ENCODE measurements at regions not wholly inside any gene's neighbourhood (a gene's known extent, or its start where the extent isn't known, plus 50 kb on each side); places are given as distances from the start of the nearest gene placed in this dataset.
"Not testable (repeated sequence)": the region's sequence is repeated elsewhere in the genome, so short reads cannot be mapped to it uniquely, and the experiment has no call there.

- Histone ChIP-seq H2AFZ (ENCODE audit: control insufficient read depth, low read length) (no peak overlapping the region), H3K27me3 (ENCODE audit: control insufficient read depth, extremely low read depth, insufficient read depth, low read length) (no peaks in the 10 kb centered on the region), H3K4me3 (ENCODE audit: control insufficient read depth in 2 of 3, extremely low read depth in 1 of 3, insufficient read depth in 2 of 3, low read depth in 1 of 3, low read length in 3 of 3) (no peak overlapping the region), H4K20me1 (ENCODE audit: control insufficient read depth, extremely low read depth, insufficient read depth, low read length) (no peaks in the 10 kb centered on the region), H3K9ac (ENCODE audit: control insufficient read depth, extremely low read depth, insufficient read depth, low read length) (no peak overlapping the region), H3K36me3 (ENCODE audit: control insufficient read depth in 2 of 2, extremely low read depth in 1 of 2, insufficient read depth in 2 of 2, low read length in 2 of 2) (no peaks in the 10 kb centered on the region), H3K9me3 (ENCODE audit: control insufficient read depth, low read depth, low read length) (no peaks in the 10 kb centered on the region), H3K4me1 (ENCODE audit: control insufficient read depth, extremely low read depth, insufficient read depth, low read length) (no peaks in the 10 kb centered on the region), H3K79me2 (ENCODE audit: control insufficient read depth, insufficient read depth, low read length) (no peaks in the 10 kb centered on the region), H3K27ac (ENCODE audit: control insufficient read depth, insufficient read depth, low read length) (no peak overlapping the region), H3K4me2 (ENCODE audit: control insufficient read depth, extremely low read depth, insufficient read depth, low read depth, low read length) (no peak overlapping the region), H3K9me1 (ENCODE audit: control insufficient read depth, extremely low read depth, insufficient read depth, low read length) (no peaks in the 10 kb centered on the region)
- dilution Hi-C loops (cut with MboI; ENCODE audit: extremely low pct_ligation_motif_present, low sequenced_read_pairs) = no loop called here
- DNase-seq (ENCODE audit: low read depth, low spot score) = no peak
- FAIRE-seq = no peak
- TF ChIP-seq CTCF (optimal IDR thresholded peaks at IDR 0.05 in 1 of 3, IDR thresholded peaks at IDR 0.05 in 1 of 3, conservative IDR thresholded peaks at IDR 0.05 in 1 of 3; ENCODE audit: extremely low read depth in 1 of 3, insufficient read depth in 2 of 3, low read length in 3 of 3) (no peak), EZH2 (IDR thresholded peaks at IDR 0.05; ENCODE audit: low read length) (no peak)
These were observed 665.6 kb downstream of the EFNA5 start for GRCh38 chr5:107005161-107005560.

GRCh38 chr5:107002115-107002514 is 668.6 kb downstream of the EFNA5 start:
- Histone ChIP-seq H3K9ac (ENCODE audit: control insufficient read depth, extremely low read depth, insufficient read depth, low read length) (no peak overlapping the region), H3K4me1 (ENCODE audit: control insufficient read depth, extremely low read depth, insufficient read depth, low read length) (no peaks in the 10 kb centered on the region), H3K36me3 (ENCODE audit: control insufficient read depth in 2 of 2, extremely low read depth in 1 of 2, insufficient read depth in 2 of 2, low read length in 2 of 2) (no peaks in the 10 kb centered on the region), H3K4me2 (ENCODE audit: control insufficient read depth, extremely low read depth, insufficient read depth, low read depth, low read length) (no peak overlapping the region), H3K9me3 (ENCODE audit: control insufficient read depth, low read depth, low read length) (no peaks in the 10 kb centered on the region), H2AFZ (ENCODE audit: control insufficient read depth, low read length) (no peak overlapping the region), H3K9me1 (ENCODE audit: control insufficient read depth, extremely low read depth, insufficient read depth, low read length) (no peaks in the 10 kb centered on the region), H3K27me3 (ENCODE audit: control insufficient read depth, extremely low read depth, insufficient read depth, low read length) (no peaks in the 10 kb centered on the region), H3K27ac (ENCODE audit: control insufficient read depth, insufficient read depth, low read length) (no peak overlapping the region), H3K79me2 (ENCODE audit: control insufficient read depth, insufficient read depth, low read length) (no peaks in the 10 kb centered on the region), H4K20me1 (ENCODE audit: control insufficient read depth, extremely low read depth, insufficient read depth, low read length) (no peaks in the 10 kb centered on the region), H3K4me3 (ENCODE audit: control insufficient read depth in 2 of 3, extremely low read depth in 1 of 3, insufficient read depth in 2 of 3, low read depth in 1 of 3, low read length in 3 of 3) (no peak overlapping the region)
- dilution Hi-C loops (cut with MboI; ENCODE audit: extremely low pct_ligation_motif_present, low sequenced_read_pairs) = no loop called here
- FAIRE-seq (no peak), DNase-seq (ENCODE audit: low read depth, low spot score) (no peak)
- TF ChIP-seq EZH2 (IDR thresholded peaks at IDR 0.05; ENCODE audit: low read length) = no peak
- no peak for TF ChIP-seq CTCF (optimal IDR thresholded peaks at IDR 0.05 in 1 of 3, IDR thresholded peaks at IDR 0.05 in 1 of 3, conservative IDR thresholded peaks at IDR 0.05 in 1 of 3; ENCODE audit: extremely low read depth in 1 of 3, insufficient read depth in 2 of 3, low read length in 3 of 3)

- H3K27ac ChIP-seq (ENCODE audit: control insufficient read depth, insufficient read depth, low read length); H3K79me2 ChIP-seq (ENCODE audit: control insufficient read depth, insufficient read depth, low read length); H3K4me3 ChIP-seq (ENCODE audit: control insufficient read depth in 2 of 3, extremely low read depth in 1 of 3, insufficient read depth in 2 of 3, low read depth in 1 of 3, low read length in 3 of 3); H3K4me2 ChIP-seq (ENCODE audit: control insufficient read depth, extremely low read depth, insufficient read depth, low read depth, low read length); H3K9me1 ChIP-seq (ENCODE audit: control insufficient read depth, extremely low read depth, insufficient read depth, low read length); H3K4me1 ChIP-seq (ENCODE audit: control insufficient read depth, extremely low read depth, insufficient read depth, low read length); H3K9ac ChIP-seq (ENCODE audit: control insufficient read depth, extremely low read depth, insufficient read depth, low read length); H3K27me3 ChIP-seq (ENCODE audit: control insufficient read depth, extremely low read depth, insufficient read depth, low read length); H3K36me3 ChIP-seq (ENCODE audit: control insufficient read depth in 2 of 2, extremely low read depth in 1 of 2, insufficient read depth in 2 of 2, low read length in 2 of 2); DNase-seq (ENCODE audit: low read depth, low spot score); dilution Hi-C loops (cut with MboI; ENCODE audit: extremely low pct_ligation_motif_present, low sequenced_read_pairs); H3K9me3 ChIP-seq (ENCODE audit: control insufficient read depth, low read depth, low read length); H2AFZ ChIP-seq (ENCODE audit: control insufficient read depth, low read length); FAIRE-seq; H4K20me1 ChIP-seq (ENCODE audit: control insufficient read depth, extremely low read depth, insufficient read depth, low read length): not testable (repeated sequence)
These were observed 671.2 kb downstream of the EFNA5 start for GRCh38 chr5:106999506-106999905.
